Stimulated activated naive CD8-positive, alpha-beta T cell treated with anti-CD3 and anti-CD28 coated beads, Interleukin-15, amount 100 ng/mL, for 72 hours (primary cell): ENCODE measurements at regions not wholly inside any gene's neighbourhood (a gene's known extent, or its start where the extent isn't known, plus 50 kb on each side); places are given as distances from the start of the nearest gene placed in this dataset.
A peak's percentile ranks its signal among the peaks of the same experiment; 100 is the strongest.

Experiments
- ATAC-seq: fragments of 150-1000 bp; cut with Tn5 transposase; 2 replicates; pipeline ENCODE4 v1.10.0; 2021; ENCODE audit warnings: mild to moderate bottlenecking, moderate library complexity
- DNase-seq, 2 donors: peaks; one replicate each; pipeline ENCODE4 v3.0.0; 2021 to 2022
- H3K27ac Mint-ChIP-seq, 2 donors: one replicate each; pipeline ENCODE4 v1.8.0; 2022; ENCODE audit warnings: mild to moderate bottlenecking in 2 of 2, mixed read lengths in 2 of 2, moderate library complexity in 2 of 2
- H3K27me3 Mint-ChIP-seq: one replicate; pipeline ENCODE4 v1.8.0; 2022; ENCODE audit warnings: mixed read lengths
- H3K4me1 Mint-ChIP-seq: one replicate; pipeline ENCODE4 v1.8.0; 2022; ENCODE audit warnings: mild to moderate bottlenecking, mixed read lengths
- H3K4me3 Mint-ChIP-seq, 2 donors: one replicate each; pipeline ENCODE4 v1.8.0; 2022; ENCODE audit warnings: mild to moderate bottlenecking in 2 of 2, mixed read lengths in 2 of 2, moderate library complexity in 1 of 2
- H3K9me3 Mint-ChIP-seq, 2 donors: one replicate each; pipeline ENCODE4 v1.8.0; 2022; ENCODE audit warnings: mixed read lengths in 2 of 2

- Mint-ChIP-seq H3K9me3 (peaks cover 0 to 6% of the 10 kb centered on the region in 2 donors), H3K27me3 (peaks cover 2% of the 10 kb centered on the region), H3K4me1 (no peaks in the 10 kb centered on the region), H3K4me3 (no peak overlapping the region), H3K27ac (no peak overlapping the region)
- no peak for DNase-seq
- no peak for ATAC-seq
These were observed 700.7 kb downstream of the EPM2A start for GRCh38 chr6:145034664-145035063.

DNA sequence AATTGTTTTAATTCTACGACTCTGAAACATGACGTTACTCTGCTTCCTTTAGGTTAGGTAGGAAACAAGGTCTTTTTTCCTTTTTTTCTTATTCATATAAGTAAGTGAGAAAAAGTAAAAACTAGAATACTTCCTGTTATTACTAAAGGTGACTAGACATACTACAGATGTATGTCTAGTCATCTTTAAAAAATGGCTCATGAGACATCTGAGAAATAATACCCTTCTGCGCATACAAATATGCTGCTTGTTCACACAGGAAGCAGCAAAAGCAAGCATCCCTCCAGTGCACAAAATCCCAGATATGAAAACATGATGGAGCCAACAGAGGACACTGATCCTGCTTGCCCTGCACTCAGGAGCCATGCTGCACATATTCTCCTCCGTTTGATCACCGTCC is 699.1 kb downstream of the EPM2A start:
- no peak for ATAC-seq
- no peaks in the 10 kb centered on the region for H3K4me1 Mint-ChIP-seq
- no peak for DNase-seq
- H3K9me3 Mint-ChIP-seq, result peaks cover 0 to 6% of the 10 kb centered on the region in 2 donors
- H3K27me3 Mint-ChIP-seq, result no peaks in the 10 kb centered on the region
- no peak overlapping the region for H3K4me3 Mint-ChIP-seq
- H3K27ac Mint-ChIP-seq, result no peak overlapping the region

DNA sequence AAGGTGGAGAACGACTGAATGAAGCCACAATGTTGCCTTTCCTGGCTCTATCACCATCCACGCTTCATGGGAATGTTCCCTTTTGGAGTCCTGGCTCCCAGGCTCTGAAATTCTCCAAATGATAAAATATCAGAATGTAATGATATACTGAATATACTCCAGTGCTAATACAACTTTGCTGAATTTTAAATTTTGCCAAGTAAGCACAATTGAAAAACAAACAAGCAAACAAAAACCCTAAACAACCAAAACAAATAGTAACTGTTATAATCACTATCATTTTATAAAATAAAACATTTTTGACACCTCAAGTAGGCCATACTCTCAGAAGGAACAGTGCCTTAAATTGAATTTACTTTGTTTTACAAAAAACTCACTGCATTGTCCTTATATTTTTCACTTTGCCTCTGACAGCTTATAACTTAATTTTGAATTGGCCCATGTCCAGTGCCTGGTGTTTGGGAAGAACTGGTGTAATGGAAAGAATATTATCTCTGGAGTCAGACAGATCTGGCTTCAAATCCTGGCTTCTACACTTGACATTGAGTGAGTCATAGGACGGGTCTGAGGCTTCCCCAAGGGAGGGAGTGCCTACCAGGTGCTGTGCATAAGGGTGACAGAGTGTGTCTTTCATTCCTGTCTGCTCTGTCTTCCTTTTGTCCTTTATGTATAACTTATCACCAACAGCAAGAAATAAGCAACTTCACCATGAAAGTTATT is 698.3 kb downstream of the EPM2A start:
- H3K27ac Mint-ChIP-seq, result no peak overlapping the region

DNA sequence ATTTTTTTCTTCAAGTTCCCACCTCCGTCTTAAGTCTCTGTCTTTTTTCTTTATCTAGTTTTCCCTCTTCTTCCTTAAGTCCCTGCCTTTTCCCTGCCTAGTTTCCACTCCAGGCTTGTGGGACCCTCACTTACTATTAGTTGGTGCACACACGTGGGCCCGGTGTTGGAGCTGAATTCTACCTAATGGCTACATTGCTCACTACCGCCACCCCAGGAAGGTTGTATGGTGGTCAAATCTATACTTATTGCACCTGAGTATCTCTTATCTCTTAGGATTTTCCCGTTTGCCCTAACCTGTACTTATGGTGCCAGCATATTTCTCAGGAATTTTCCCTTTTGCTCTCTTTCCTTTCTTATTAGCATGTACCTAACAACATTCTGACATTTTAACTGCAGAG is 692.8 kb downstream of the EPM2A start:
- Mint-ChIP-seq H3K27me3 (peaks cover 18% of the 10 kb centered on the region), H3K27ac (no peak overlapping the region), H3K9me3 (no peaks in the 10 kb centered on the region), H3K4me1 (peaks cover 6% of the 10 kb centered on the region), H3K4me3 (no peak overlapping the region)
- DNase-seq, result no peak
- ATAC-seq, result no peak

More for the DNA sequence above, 698.3 kb downstream of the EPM2A start:
- peaks cover 0 to 6% of the 10 kb centered on the region in 2 donors for H3K9me3 Mint-ChIP-seq
- DNase-seq (no peak), ATAC-seq (no peak)
- no peaks in the 10 kb centered on the region for H3K27me3 Mint-ChIP-seq
- no peaks in the 10 kb centered on the region for H3K4me1 Mint-ChIP-seq
- no peak overlapping the region for H3K4me3 Mint-ChIP-seq

DNA sequence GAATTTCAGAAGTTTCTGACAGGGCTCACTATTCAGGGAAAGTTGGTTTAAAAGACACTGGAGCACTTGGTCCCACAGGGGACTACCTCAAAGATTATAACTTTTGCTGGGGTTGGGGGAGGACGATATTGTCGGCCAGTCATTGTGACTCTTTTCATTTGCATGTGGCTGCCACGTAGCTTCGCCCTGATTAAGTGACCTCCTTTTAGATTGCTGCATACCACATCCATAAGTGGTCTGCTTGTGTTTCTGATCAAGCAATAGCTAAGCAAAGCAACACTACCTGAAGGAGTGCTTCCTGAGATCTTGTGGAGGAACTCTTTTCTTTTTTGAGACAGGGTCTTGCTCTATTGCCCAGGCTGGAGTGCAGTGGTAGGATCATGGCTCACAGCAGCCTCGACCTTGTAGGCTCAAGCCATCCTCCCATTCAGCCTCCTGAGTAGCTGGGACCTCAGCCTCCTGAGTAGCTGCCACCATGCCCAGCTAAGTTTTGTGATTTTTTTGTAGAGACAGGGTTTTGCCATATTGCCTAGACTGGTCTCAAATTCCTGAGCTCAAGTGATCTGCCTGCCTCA is 691.3 kb downstream of the EPM2A start:
- no peaks in the 10 kb centered on the region for H3K9me3 Mint-ChIP-seq
- no peak overlapping the region for H3K4me3 Mint-ChIP-seq
- peaks cover 18% of the 10 kb centered on the region for H3K27me3 Mint-ChIP-seq
- ATAC-seq (no peak), DNase-seq (no peak)
- peaks cover 6% of the 10 kb centered on the region for H3K4me1 Mint-ChIP-seq
- peak overlapping the region in 1 of 2 donors; percentile 43 for H3K27ac Mint-ChIP-seq

DNA sequence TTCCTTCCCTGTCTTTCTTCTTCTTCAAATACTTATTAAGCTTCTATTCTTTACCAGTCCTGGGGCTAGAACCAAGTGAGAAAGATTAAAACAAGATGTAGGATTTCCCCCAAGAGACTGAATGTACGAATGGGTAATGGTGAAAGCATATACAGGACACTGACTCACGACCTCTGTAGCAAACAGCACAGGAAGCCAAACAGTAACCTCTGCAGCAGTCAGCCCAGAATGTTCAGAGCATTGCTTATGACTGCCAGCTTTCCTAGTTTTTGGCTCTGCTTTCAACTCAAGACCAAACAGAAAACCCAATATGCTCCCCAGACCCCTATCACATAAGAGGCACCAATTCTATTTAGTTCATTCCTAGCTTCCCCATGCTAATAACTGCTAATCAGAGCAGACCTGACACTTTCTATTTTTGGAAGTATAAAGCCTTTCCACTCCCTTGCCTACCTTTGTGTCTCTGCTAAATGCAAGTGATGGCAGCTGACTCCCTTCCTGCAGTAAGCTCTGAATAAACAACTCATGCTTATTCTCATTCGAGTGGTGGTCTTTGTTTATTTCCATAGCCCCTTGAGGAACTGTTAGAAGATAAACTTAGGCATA is 690.6 kb downstream of the EPM2A start:
- peaks cover 18% of the 10 kb centered on the region for H3K27me3 Mint-ChIP-seq
- H3K4me3 Mint-ChIP-seq, result peak overlapping the region in 1 of 2 donors; percentile 2
- ATAC-seq (peak; percentile 79), DNase-seq (no peak)
- no peaks in the 10 kb centered on the region for H3K9me3 Mint-ChIP-seq
- H3K4me1 Mint-ChIP-seq, result peaks cover 6% of the 10 kb centered on the region
- H3K27ac Mint-ChIP-seq, result no peak overlapping the region

DNA sequence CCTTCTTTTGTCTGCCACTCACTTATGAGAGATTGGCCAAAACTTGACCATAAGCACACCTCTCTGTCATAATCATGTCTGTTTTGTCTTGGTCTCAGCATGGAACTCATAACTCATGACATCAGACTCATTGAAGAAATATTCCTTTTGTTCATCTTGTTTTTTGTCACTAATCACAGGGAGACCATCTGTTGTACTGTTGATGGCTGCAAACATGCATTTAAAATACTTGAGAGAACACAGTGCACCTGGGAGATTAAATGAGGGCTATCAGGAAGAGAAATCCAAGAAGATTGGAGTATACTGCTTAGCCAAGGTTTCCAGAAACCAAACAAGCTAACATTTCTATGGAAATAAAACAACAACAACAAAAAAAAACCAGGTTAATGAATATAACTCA is 689.7 kb downstream of the EPM2A start:
- H3K4me1 Mint-ChIP-seq, result peaks cover 6% of the 10 kb centered on the region
- no peak for ATAC-seq
- no peak overlapping the region for H3K27ac Mint-ChIP-seq
- no peak overlapping the region for H3K4me3 Mint-ChIP-seq
- no peaks in the 10 kb centered on the region for H3K9me3 Mint-ChIP-seq
- no peak for DNase-seq
- H3K27me3 Mint-ChIP-seq, result peaks cover 18% of the 10 kb centered on the region

- DNase-seq (no peak), ATAC-seq (no peak)
- H3K27ac Mint-ChIP-seq, result no peak overlapping the region
- H3K9me3 Mint-ChIP-seq, result no peaks in the 10 kb centered on the region
- H3K27me3 Mint-ChIP-seq, result peaks cover 18% of the 10 kb centered on the region
- H3K4me1 Mint-ChIP-seq, result peaks cover 18% of the 10 kb centered on the region
- no peak overlapping the region for H3K4me3 Mint-ChIP-seq
These were observed 687.4 kb downstream of the EPM2A start for GRCh38 chr6:145047891-145048290.

DNA sequence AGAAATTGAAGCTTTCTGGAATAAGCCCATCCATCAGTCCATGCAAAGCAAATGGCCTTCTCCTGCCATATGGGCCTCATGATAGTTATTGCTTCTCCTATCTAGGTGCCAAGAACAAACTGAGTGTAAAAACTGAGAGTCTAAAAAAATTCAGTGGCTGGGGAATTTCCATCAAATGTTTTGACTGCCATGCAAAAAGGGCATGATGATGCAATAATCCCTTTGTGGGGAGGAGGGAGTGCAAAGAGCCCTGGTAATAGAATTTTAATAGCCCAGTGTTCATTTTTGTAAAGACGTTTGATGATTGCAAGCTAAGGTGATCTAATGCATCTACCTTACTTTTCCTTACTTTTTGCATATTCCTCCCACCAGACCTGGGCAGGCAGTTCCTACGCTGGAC is 683.7 kb downstream of the EPM2A start:
- Mint-ChIP-seq H3K9me3 (no peaks in the 10 kb centered on the region), H3K27ac (peak overlapping the region; percentile 74 to 76), H3K4me1 (peaks cover 18% of the 10 kb centered on the region), H3K27me3 (peaks cover 1% of the 10 kb centered on the region), H3K4me3 (no peak overlapping the region)
- ATAC-seq (peak; percentile 42), DNase-seq (no peak)

DNA sequence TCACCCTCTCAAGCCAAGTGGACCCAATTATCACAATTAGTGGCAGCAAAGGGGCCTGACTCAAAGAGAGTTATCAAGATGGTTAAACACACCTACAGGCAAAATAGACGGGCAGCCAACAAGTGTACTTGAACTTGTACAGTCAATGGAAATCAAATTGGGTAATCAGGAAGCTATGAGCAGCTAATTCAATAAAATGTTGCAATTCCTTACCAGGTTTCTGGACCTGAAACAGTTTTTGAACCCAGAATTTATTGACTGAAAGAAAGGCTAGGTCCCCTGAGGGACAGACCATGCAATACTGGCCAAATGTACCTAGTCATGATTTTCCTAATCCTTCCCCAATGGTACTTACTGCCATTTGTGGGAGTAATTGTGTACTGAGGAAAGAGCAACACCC is 679.8 kb downstream of the EPM2A start:
- H3K27me3 Mint-ChIP-seq, result peaks cover 9% of the 10 kb centered on the region
- H3K27ac Mint-ChIP-seq, result no peak overlapping the region
- H3K4me1 Mint-ChIP-seq, result peaks cover 18% of the 10 kb centered on the region
- DNase-seq (no peak), ATAC-seq (no peak)
- H3K4me3 Mint-ChIP-seq, result no peak overlapping the region
- H3K9me3 Mint-ChIP-seq, result no peaks in the 10 kb centered on the region

- Mint-ChIP-seq H3K4me3 (no peak overlapping the region), H3K9me3 (no peaks in the 10 kb centered on the region), H3K27me3 (peaks cover 23% of the 10 kb centered on the region), H3K27ac (no peak overlapping the region), H3K4me1 (no peaks in the 10 kb centered on the region)
- DNase-seq (no peak), ATAC-seq (no peak)
These were observed 674.6 kb downstream of the EPM2A start for GRCh38 chr6:145060714-145061113.

- Mint-ChIP-seq H3K4me1 (no peaks in the 10 kb centered on the region), H3K27me3 (peaks cover 35% of the 10 kb centered on the region), H3K4me3 (no peak overlapping the region), H3K27ac (no peak overlapping the region), H3K9me3 (no peaks in the 10 kb centered on the region)
- no peak for DNase-seq
- ATAC-seq, result no peak
These were observed 672.2 kb downstream of the EPM2A start for GRCh38 chr6:145063091-145063490.

GRCh38 chr6:145067430-145067829 is 667.9 kb downstream of the EPM2A start:
- no peak for DNase-seq
- Mint-ChIP-seq H3K27ac (no peak overlapping the region), H3K27me3 (peaks cover 36% of the 10 kb centered on the region), H3K4me3 (no peak overlapping the region), H3K4me1 (no peaks in the 10 kb centered on the region), H3K9me3 (no peaks in the 10 kb centered on the region)
- ATAC-seq, result no peak

GRCh38 chr6:145068577-145068976 is 666.7 kb downstream of the EPM2A start:
- Mint-ChIP-seq H3K4me1 (no peaks in the 10 kb centered on the region), H3K9me3 (no peaks in the 10 kb centered on the region)

DNA sequence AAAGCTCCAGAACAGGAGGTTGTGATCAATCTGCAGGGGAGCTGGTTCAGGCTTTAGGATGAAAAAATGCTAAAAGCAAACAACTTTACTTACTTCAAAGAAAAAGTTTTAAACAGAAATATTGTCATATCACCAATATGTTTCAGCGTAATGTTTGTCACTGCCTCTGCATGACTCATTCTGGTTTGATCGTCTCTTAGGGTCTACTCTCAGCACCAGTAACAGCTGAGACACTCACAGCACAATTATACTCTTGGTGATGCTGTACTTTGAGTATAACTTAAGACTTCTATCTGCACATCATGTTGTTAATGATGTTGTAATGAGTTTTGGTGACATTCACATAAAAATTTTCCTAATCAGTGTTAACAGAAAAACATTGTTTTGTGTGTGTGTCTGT is 665.4 kb downstream of the EPM2A start:
- Mint-ChIP-seq H3K4me3 (no peak overlapping the region), H3K27ac (no peak overlapping the region), H3K4me1 (no peaks in the 10 kb centered on the region), H3K9me3 (no peaks in the 10 kb centered on the region), H3K27me3 (peaks cover 41% of the 10 kb centered on the region)
- ATAC-seq, result no peak
- DNase-seq, result no peak

More at GRCh38 chr6:145068577-145068976, 666.7 kb downstream of the EPM2A start:
- Mint-ChIP-seq H3K27me3 (peaks cover 33% of the 10 kb centered on the region), H3K27ac (no peak overlapping the region), H3K4me3 (no peak overlapping the region)
- DNase-seq (no peak), ATAC-seq (no peak)

GRCh38 chr6:145070791-145071190 is 664.5 kb downstream of the EPM2A start:
- Mint-ChIP-seq H3K9me3 (no peaks in the 10 kb centered on the region), H3K27me3 (peaks cover 38% of the 10 kb centered on the region), H3K4me3 (no peak overlapping the region), H3K4me1 (no peaks in the 10 kb centered on the region), H3K27ac (no peak overlapping the region)
- DNase-seq, result no peak
- no peak for ATAC-seq
